H9 (cell line): ENCODE measurements at regions not wholly inside any gene's neighbourhood (a gene's known extent, or its start where the extent isn't known, plus 50 kb on each side); places are given as distances from the start of the nearest gene placed in this dataset.

Source experiments
- DNase-seq: peaks from one replicate; pipeline ENCODE4 v3.0.0-alpha.2; 2017
- H2AFZ ChIP-seq: one replicate; pipeline ENCODE4 v1.6.1; 2013; ENCODE audit warnings: mild to moderate bottlenecking, low read length, control low read depth, moderate library complexity
- H2AK5ac ChIP-seq: 2 replicates; pipeline ENCODE4 v1.6.1; 2013; ENCODE audit warnings: low read length, control low read depth, mixed read lengths; ENCODE audit not compliant: insufficient read length
- H2BK120ac ChIP-seq: one replicate; pipeline ENCODE4 v1.6.1; 2013; ENCODE audit warnings: low read depth, mild to moderate bottlenecking, low read length, control low read depth, inconsistent platforms; ENCODE audit not compliant: poor library complexity, severe bottlenecking
- H2BK12ac ChIP-seq: 2 replicates; pipeline ENCODE4 v1.6.1; 2013; ENCODE audit warnings: low read length, control low read depth, mixed read lengths, low read depth; ENCODE audit not compliant: insufficient read length
- H2BK15ac ChIP-seq: 2 replicates; pipeline ENCODE4 v1.6.1; 2013; ENCODE audit warnings: low read depth, low read length, control low read depth
- H2BK20ac ChIP-seq: one replicate; pipeline ENCODE4 v1.6.1; 2013; ENCODE audit warnings: low read depth, mild to moderate bottlenecking, low read length, control low read depth, inconsistent platforms; ENCODE audit not compliant: poor library complexity, severe bottlenecking
- H2BK5ac ChIP-seq: 2 replicates; pipeline ENCODE4 v1.6.1; 2013; ENCODE audit warnings: low read length, control low read depth, mixed read lengths; ENCODE audit not compliant: insufficient read length
- H3K14ac ChIP-seq: 2 replicates; pipeline ENCODE4 v1.6.1; 2013; ENCODE audit warnings: low read length, control low read depth; ENCODE audit not compliant: insufficient read depth
- H3K18ac ChIP-seq: 2 replicates; pipeline ENCODE4 v1.6.1; 2013; ENCODE audit warnings: low read depth, mild to moderate bottlenecking, mixed read lengths, low read length, control low read depth; ENCODE audit not compliant: insufficient read length
- H3K23ac ChIP-seq: 2 replicates; pipeline ENCODE4 v1.6.1; 2013; ENCODE audit warnings: low read length, control low read depth, mixed read lengths, low read depth; ENCODE audit not compliant: insufficient read length
- H3K23me2 ChIP-seq: 2 replicates; pipeline ENCODE4 v1.6.1; 2013; ENCODE audit warnings: low read depth, mild to moderate bottlenecking, mixed read lengths, low read length, control low read depth; ENCODE audit not compliant: insufficient read length, poor library complexity, severe bottlenecking
- H3K27ac ChIP-seq: 2 replicates; pipeline ENCODE4 v1.5.1; 2013; ENCODE audit warnings: low read length, control low read depth, mixed read lengths, low read depth; ENCODE audit not compliant: insufficient read length
- H3K27me3 ChIP-seq: 2 replicates; pipeline ENCODE4 v1.6.1; 2013; ENCODE audit warnings: low read length, control low read depth, inconsistent platforms; ENCODE audit not compliant: insufficient read depth
- H3K4ac ChIP-seq: 2 replicates; pipeline ENCODE4 v1.6.1; 2013; ENCODE audit warnings: low read depth, mild to moderate bottlenecking, control low read depth, inconsistent platforms, low read length, moderate library complexity
- H3K4me1 ChIP-seq: 2 replicates; pipeline ENCODE4 v1.6.1; 2013; ENCODE audit warnings: low read length, control low read depth, inconsistent platforms; ENCODE audit not compliant: insufficient read depth
- H3K4me2 ChIP-seq: 2 replicates; pipeline ENCODE4 v1.6.1; 2013; ENCODE audit warnings: low read length, control low read depth, mixed read lengths; ENCODE audit not compliant: insufficient read length, insufficient read depth
- H3K56ac ChIP-seq: 2 replicates; pipeline ENCODE4 v1.6.1; 2013; ENCODE audit warnings: low read depth, mild to moderate bottlenecking, mixed read lengths, low read length, control low read depth; ENCODE audit not compliant: insufficient read length
- H3K79me1 ChIP-seq: 2 replicates; pipeline ENCODE4 v1.6.1; 2013; ENCODE audit warnings: low read depth, mild to moderate bottlenecking, moderate library complexity, low read length, control low read depth, inconsistent platforms; ENCODE audit not compliant: insufficient read depth, poor library complexity, severe bottlenecking
- H3K79me2 ChIP-seq: 2 replicates; pipeline ENCODE4 v1.6.1; 2013; ENCODE audit warnings: low read length, control low read depth, inconsistent platforms; ENCODE audit not compliant: insufficient read depth
- H3K9ac ChIP-seq: 2 replicates; pipeline ENCODE4 v1.6.1; 2013; ENCODE audit warnings: low read length, control low read depth, mixed read lengths; ENCODE audit not compliant: insufficient read length; ENCODE audit errors: extremely low read depth
- H3K9me3 ChIP-seq: one replicate; pipeline ENCODE4 v1.6.1; 2013; ENCODE audit warnings: low read depth, low read length, inconsistent platforms; ENCODE audit not compliant: control insufficient read depth
- H3T11ph ChIP-seq: one replicate; pipeline ENCODE4 v1.6.1; 2013; ENCODE audit warnings: mild to moderate bottlenecking, low read length, control low read depth, inconsistent platforms
- H4K20me1 ChIP-seq: one replicate; pipeline ENCODE4 v1.6.1; 2013; ENCODE audit not compliant: control insufficient read depth, insufficient read length, insufficient read depth
- H4K5ac ChIP-seq: 2 replicates; pipeline ENCODE4 v1.6.1; 2013; ENCODE audit warnings: low read depth, mild to moderate bottlenecking, mixed read lengths, low read length, control low read depth; ENCODE audit not compliant: insufficient read length
- H4K8ac ChIP-seq: replicated peaks from 2 replicates; pipeline ENCODE4 v1.6.1; 2013; ENCODE audit warnings: low read length, control low read depth, mixed read lengths, low read depth; ENCODE audit not compliant: insufficient read length
- H4K91ac ChIP-seq: 2 replicates; pipeline ENCODE4 v1.6.1; 2013; ENCODE audit warnings: low read depth, mild to moderate bottlenecking, moderate library complexity, mixed read lengths, low read length, control low read depth; ENCODE audit not compliant: insufficient read length
- H3K27ac Mint-ChIP-seq, 3 experiments: 2 replicates in 2 of 3; 3 replicates in 1 of 3; pipeline ENCODE4 v1.8.0; 2020 to 2021; ENCODE audit warnings: mixed read lengths in 3 of 3, mild to moderate bottlenecking in 1 of 3, moderate library complexity in 1 of 3
- H3K27me3 Mint-ChIP-seq: 2 replicates; pipeline ENCODE4 v1.8.0; 2021; ENCODE audit warnings: low read depth, mild to moderate bottlenecking, moderate library complexity, mixed read lengths
- H3K36me3 Mint-ChIP-seq, 3 experiments: 2 replicates in 2 of 3; 3 replicates in 1 of 3; pipeline ENCODE4 v1.8.0; 2020 to 2021; ENCODE audit warnings: low read depth in 3 of 3, mixed read lengths in 3 of 3; ENCODE audit not compliant: insufficient read depth in 1 of 3
- H3K4me1 Mint-ChIP-seq, 2 experiments: 2 replicates each; pipeline ENCODE4 v1.8.0; 2020; ENCODE audit warnings: mixed read lengths in 2 of 2
- H3K4me3 Mint-ChIP-seq, 2 experiments: 2 replicates in 1 of 2; 3 replicates in 1 of 2; pipeline ENCODE4 v1.8.0; 2020 to 2021; ENCODE audit warnings: mild to moderate bottlenecking in 2 of 2, mixed read lengths in 2 of 2, moderate library complexity in 1 of 2
- H3K9me3 Mint-ChIP-seq, 2 experiments: 2 replicates in 1 of 2; 3 replicates in 1 of 2; pipeline ENCODE4 v1.8.0; 2020; ENCODE audit warnings: mild to moderate bottlenecking in 2 of 2, mixed read lengths in 2 of 2, moderate library complexity in 1 of 2
- WGBS: extraction: QIAGEN DNeasy Blood & Tissue Kit; methylation state at CpG from one replicate; pipeline ENCODE4 v1.1.7; 2013; ENCODE audit warnings: missing lambda C conversion rate, low lambda C conversion rate, mixed read lengths; ENCODE audit not compliant: insufficient read length; ENCODE audit errors: extremely low coverage; 5-methylcytosine and 5-hydroxymethylcytosine counted together
- TF ChIP-seq, protein P1 (sequence below): fragments of 200-600 bp; sonication (generic); conservative IDR thresholded peaks from 3 replicates; pipeline ENCODE4 v1.8.0; 2021; ENCODE audit warnings: antibody characterized with exemption, mild to moderate bottlenecking

DNA sequence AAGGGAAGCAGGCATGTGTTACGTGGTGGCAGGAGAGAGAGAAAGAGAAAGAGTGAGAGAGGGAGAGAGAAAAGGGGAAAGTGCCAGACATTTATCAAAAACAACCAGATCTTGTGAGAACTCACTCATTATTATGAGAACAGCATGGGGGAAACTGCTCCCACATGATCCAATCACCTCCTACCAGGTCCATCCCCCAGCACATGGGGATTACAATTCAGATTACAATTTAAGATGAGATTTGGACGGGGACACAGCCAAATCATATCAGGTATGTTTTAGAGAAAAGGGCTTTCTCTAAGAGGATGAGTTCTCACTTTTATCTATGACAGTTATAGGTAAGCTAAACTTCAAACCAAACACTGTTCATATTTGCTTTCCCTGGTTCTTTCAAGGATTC is 597.3 kb upstream of the PIK3C3 start:
- no CpG with 5 or more reads among the region's 2 CpGs for WGBS
- Mint-ChIP-seq H3K27ac (no peak overlapping the region; a peak in 1 of 7 replicates), H3K27me3 (no peaks in the 10 kb centered on the region), H3K4me1 (peaks cover 15 to 18% of the 10 kb centered on the region in 2 experiments), H3K36me3 (peaks cover 7 to 20% (median 15%) of the 10 kb centered on the region in 3 experiments; a peak in 5 of 7 replicates), H3K9me3 (peaks cover 6 to 13% of the 10 kb centered on the region in 2 experiments), H3K4me3 (no peak overlapping the region)
- Histone ChIP-seq H2BK15ac (no peak overlapping the region), H3K18ac (no peak overlapping the region), H4K91ac (no peak overlapping the region), H4K20me1 (no peaks in the 10 kb centered on the region), H2BK12ac (no peak overlapping the region), H3K4me2 (no peak overlapping the region), H2BK120ac (no peak overlapping the region), H2BK5ac (no peak overlapping the region), H3K23me2 (no peaks in the 10 kb centered on the region), H3K23ac (no peak overlapping the region), H3K9ac (no peak overlapping the region), H4K8ac (no peak overlapping the region), H3T11ph (no peak overlapping the region), H2BK20ac (no peak overlapping the region), H2AFZ (no peak overlapping the region), H3K79me2 (no peaks in the 10 kb centered on the region), H4K5ac (no peak overlapping the region), H2AK5ac (no peak overlapping the region), H3K27ac (no peak overlapping the region), H3K4me1 (no peaks in the 10 kb centered on the region), H3K27me3 (no peaks in the 10 kb centered on the region), H3K9me3 (peaks cover 8% of the 10 kb centered on the region), H3K56ac (no peak overlapping the region), H3K4ac (no peak overlapping the region), H3K79me1 (no peaks in the 10 kb centered on the region), H3K14ac (no peak overlapping the region)
- no peak for DNase-seq
- TF ChIP-seq, protein P1, sequence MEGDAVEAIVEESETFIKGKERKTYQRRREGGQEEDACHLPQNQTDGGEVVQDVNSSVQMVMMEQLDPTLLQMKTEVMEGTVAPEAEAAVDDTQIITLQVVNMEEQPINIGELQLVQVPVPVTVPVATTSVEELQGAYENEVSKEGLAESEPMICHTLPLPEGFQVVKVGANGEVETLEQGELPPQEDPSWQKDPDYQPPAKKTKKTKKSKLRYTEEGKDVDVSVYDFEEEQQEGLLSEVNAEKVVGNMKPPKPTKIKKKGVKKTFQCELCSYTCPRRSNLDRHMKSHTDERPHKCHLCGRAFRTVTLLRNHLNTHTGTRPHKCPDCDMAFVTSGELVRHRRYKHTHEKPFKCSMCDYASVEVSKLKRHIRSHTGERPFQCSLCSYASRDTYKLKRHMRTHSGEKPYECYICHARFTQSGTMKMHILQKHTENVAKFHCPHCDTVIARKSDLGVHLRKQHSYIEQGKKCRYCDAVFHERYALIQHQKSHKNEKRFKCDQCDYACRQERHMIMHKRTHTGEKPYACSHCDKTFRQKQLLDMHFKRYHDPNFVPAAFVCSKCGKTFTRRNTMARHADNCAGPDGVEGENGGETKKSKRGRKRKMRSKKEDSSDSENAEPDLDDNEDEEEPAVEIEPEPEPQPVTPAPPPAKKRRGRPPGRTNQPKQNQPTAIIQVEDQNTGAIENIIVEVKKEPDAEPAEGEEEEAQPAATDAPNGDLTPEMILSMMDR, result no peak
